ENCODE measurements at regions not wholly inside any gene's neighbourhood (a gene's known extent, or its start where the extent isn't known, plus 50 kb on each side); places are given as distances from the start of the nearest gene placed in this dataset.

DNA sequence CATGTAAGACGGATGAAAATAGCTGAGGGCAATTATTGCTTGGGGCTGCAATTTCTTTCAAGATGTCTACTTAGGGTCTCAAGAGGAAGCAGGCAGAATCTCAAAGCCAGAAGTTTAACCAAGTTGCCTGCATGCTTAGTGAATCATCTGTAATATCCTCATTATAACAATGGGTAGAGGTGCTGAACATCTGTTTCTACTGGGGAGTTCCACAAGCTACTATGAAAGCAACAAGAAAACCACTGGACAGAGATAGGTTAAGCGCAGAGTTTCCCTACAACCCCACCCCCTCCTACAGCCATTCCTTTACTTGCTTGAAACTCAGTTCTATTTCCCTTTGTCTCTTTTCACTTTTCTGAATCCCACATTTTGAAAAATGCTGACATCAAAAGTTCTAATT is 759.4 kb upstream of the GBE1 start:
- no peak for DNase-seq (ENCODE audit: extremely low read depth, low read depth)
- no peak overlapping the region for H3K4me3 ChIP-seq (replicated peaks; ENCODE audit: low read depth, low read length)
- TF ChIP-seq, protein P1, sequence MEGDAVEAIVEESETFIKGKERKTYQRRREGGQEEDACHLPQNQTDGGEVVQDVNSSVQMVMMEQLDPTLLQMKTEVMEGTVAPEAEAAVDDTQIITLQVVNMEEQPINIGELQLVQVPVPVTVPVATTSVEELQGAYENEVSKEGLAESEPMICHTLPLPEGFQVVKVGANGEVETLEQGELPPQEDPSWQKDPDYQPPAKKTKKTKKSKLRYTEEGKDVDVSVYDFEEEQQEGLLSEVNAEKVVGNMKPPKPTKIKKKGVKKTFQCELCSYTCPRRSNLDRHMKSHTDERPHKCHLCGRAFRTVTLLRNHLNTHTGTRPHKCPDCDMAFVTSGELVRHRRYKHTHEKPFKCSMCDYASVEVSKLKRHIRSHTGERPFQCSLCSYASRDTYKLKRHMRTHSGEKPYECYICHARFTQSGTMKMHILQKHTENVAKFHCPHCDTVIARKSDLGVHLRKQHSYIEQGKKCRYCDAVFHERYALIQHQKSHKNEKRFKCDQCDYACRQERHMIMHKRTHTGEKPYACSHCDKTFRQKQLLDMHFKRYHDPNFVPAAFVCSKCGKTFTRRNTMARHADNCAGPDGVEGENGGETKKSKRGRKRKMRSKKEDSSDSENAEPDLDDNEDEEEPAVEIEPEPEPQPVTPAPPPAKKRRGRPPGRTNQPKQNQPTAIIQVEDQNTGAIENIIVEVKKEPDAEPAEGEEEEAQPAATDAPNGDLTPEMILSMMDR (IDR thresholded peaks at IDR 0.05; ENCODE audit: low read depth, low read length, missing control alignments), result no peak

DNA sequence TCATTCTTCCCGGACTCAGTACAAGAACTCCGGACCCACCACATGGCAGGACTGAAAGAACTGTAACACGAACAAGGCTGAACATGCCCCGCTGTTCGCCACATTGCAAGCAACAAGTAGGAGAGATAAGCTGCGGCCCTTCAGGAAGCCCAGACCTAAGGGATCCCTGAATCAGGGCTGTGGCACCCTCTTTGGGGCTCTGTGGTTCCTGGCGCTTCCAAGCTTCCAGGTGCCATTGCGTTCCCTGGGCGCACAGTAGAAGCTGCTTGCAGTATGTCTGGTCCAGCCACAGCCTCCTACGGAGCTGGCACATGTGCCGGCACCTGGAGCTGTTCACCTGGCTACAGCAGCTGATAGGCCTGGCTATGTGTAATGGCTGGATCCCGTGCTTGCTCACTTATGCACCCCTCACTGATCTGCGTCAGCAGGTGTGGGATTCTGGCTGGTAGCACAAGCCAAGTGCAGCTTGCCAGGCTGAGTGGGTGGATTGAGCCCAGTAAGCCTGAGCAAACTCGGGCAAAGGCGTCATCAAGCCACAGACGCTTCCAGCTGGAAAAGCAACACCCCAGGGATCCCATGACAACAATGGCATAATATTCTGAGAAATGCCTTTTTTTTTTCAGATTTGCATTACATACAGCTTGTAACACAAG is 748.6 kb upstream of the GBE1 start:
- H3K4me3 ChIP-seq (replicated peaks; ENCODE audit: low read depth, low read length), result no peak overlapping the region
- DNase-seq (ENCODE audit: extremely low read depth, low read depth), result no peak
- TF ChIP-seq, protein P1 (IDR thresholded peaks at IDR 0.05; ENCODE audit: low read depth, low read length, missing control alignments), result no peak

DNA sequence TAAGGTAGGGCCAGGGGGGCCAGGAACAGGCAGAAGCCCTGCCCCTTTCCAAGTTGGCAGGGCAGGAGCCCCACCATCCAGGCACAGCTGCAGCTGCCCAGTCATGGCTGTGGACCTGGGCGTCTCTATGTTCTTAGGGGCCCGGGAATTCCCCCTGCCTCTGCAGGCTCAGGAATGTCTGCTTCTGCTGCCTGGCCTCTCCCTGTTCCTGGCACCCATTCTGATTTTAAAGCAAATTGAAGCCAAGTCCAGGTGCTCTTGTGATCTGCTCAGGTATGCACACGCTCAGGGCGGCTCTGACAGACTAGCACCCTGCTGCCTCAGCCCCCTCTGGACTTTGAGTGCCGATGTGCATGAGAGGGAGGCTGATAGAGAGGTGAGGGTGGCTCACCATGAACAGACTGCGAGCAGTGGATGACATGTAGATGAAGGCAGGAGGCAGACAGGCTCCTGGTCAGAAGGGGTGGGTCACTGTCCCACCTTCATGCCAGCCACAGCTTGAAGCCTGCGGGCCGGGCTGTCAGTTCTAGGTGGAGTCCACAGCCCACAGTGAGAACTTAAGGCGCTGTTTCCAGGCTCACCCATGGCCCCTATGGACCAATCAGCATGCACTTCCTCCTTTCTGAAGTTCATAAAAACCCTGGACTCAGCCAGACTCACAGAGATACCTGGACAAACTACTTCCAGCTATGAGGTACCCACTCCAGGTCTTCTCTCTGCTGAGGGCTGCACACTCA is 747.8 kb upstream of the GBE1 start:
- DNase-seq (ENCODE audit: extremely low read depth, low read depth), result no peak
- no peak overlapping the region for H3K4me3 ChIP-seq (replicated peaks; ENCODE audit: low read depth, low read length)
- TF ChIP-seq, protein P1 (IDR thresholded peaks at IDR 0.05; ENCODE audit: low read depth, low read length, missing control alignments), result no peak

DNA sequence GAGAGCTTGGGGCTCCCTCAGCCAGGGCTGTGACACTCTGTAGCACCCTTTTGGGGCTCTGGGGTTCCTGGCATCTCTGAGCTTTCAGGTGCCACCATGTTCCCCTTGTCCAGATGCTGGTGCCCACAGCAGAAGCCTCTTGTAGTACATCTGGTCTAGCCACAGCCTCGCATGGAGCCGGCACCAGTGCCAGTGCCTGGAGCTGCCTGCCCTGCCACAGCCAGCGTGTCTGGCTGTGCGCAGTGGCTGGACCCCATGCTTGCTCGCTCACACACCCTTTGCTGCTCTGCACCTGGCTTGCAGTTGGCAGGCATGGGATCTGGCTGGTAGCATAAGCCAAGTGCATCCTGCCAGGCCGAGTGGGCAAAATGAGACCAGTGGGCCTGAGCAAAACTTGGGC is 744.8 kb upstream of the GBE1 start:
- DNase-seq (ENCODE audit: extremely low read depth, low read depth), result no peak
- no peak overlapping the region for H3K4me3 ChIP-seq (replicated peaks; ENCODE audit: low read depth, low read length)
- TF ChIP-seq, protein P1 (IDR thresholded peaks at IDR 0.05; ENCODE audit: low read depth, low read length, missing control alignments), result no peak

DNA sequence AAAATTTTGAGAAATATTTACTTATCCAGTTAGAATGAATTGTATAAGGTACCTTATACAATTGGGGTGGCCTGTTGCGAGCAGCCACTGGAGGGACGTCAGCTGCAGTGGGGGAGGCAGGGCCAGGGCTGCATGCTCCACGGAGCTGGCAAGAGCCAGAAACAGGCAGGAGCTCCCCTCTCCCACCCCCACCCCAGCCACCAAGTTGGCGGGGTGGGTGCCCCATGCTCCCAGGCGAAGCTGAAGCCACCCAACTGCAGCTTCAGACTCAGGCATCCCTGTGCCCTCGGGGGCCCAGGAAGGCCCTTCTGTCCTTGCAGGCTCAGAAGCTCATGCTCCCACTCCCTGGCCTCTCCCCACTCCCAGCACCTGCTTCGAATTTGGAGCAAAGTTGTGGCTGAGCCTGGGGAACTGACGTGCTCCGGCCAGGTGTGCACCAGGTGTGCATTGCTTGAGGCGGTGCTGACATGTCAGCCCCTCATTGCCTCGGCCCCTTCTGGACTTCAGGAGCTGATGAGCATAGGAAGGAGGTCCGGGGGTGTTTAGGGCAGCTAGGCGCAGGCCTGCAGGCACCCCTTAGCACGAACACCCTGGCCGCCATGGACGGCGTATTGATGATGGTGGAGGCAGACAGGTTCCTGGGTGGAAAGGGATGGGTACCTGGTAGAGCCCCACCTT is 743.8 kb upstream of the GBE1 start:
- TF ChIP-seq, protein P1 (IDR thresholded peaks at IDR 0.05; ENCODE audit: low read depth, low read length, missing control alignments), result no peak
- DNase-seq (ENCODE audit: extremely low read depth, low read depth), result no peak
- no peak overlapping the region for H3K4me3 ChIP-seq (replicated peaks; ENCODE audit: low read depth, low read length)

DNA sequence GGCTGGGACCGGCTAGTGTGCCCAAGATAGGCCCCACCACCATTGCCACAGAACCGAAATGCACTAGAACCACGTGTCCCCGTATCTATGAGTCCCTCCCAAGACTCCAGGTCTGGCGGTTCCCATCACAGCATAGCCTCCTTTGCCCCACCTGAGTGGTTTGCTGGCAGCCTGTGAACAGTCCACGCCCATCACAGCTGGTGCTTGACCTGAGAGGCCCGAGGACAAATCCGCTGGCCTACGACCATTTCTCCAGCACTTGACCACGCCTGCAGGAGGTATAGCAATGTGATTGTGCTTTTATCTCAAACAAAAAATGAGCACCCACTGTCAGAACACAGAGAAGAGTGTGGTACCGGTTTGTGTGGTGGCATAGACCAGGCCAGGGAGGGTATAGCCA is 736.7 kb upstream of the GBE1 start:
- no peak overlapping the region for H3K4me3 ChIP-seq (replicated peaks; ENCODE audit: low read depth, low read length)
- TF ChIP-seq, protein P1 (IDR thresholded peaks at IDR 0.05; ENCODE audit: low read depth, low read length, missing control alignments), result no peak
- no peak for DNase-seq (ENCODE audit: extremely low read depth, low read depth)

Data from HFF-Myc (cell line).